Fibroblast of peridontal ligament (primary cell): ENCODE measurements at regions not wholly inside any gene's neighbourhood (a gene's known extent, or its start where the extent isn't known, plus 50 kb on each side); places are given as distances from the start of the nearest gene placed in this dataset.
"Not testable (repeated sequence)": the region's sequence is repeated elsewhere in the genome, so short reads cannot be mapped to it uniquely, and the experiment has no call there.

ENCODE experiments used
- DNase-seq: peaks from one replicate; pipeline ENCODE4 v3.0.0-alpha.2; 2010; ENCODE audit errors: extremely low read depth

- not testable (repeated sequence) for DNase-seq
These were observed 138.5 kb downstream of the OR2B2 start for GRCh38 chr6:27773542-27774263.

GRCh38 chr6:27772261-27773001, 139.8 kb downstream of the OR2B2 start:
- DNase-seq, result peak; percentile 74

- no peak for DNase-seq
These were observed 141.0 kb downstream of the OR2B2 start for GRCh38 chr6:27771235-27771634.

DNA sequence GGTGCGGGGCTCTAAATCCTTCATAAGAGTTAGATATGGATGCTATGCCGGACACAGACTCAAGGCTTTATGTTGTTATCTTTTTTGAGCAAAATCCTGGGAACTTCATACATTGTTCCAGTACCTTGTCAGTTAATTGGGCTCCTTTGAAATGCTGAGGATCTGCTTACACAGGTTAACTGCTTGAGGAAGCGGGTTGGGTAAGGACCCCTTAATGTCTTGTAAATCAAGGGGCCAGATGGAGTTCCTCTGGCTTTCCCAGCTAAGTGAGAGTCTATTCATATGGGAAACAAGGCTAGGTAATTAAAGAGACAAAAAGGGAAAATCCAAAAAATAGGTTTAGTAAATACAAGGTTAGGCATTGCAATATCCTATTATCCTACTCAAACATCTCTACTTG, 141.5 kb downstream of the OR2B2 start:
- no peak for DNase-seq

- no peak for DNase-seq
These were observed 143.6 kb downstream of the OR2B2 start for GRCh38 chr6:27768556-27768955.

DNA sequence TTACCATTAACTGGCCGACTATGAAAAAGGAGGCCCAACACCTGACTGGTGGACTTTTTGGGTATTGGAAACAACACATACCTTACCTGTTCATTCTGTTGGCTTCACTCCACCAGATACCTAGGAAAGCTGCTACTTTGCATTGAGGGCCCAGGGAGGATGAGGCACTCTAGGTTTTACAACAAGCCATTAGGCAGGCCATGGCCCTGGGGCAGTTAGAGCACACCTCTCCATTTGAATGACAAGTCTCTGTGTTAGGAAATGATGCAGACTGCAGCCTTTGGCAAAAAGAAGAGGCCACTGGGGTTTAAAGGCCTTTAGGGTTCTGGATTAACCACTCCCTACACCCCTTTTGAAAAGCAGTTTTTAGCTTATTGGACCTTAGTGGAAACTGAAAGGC, 144.3 kb downstream of the OR2B2 start:
- DNase-seq, result no peak

- no peak for DNase-seq
These were observed 145.8 kb downstream of the OR2B2 start for GRCh38 chr6:27766405-27766804.

DNA sequence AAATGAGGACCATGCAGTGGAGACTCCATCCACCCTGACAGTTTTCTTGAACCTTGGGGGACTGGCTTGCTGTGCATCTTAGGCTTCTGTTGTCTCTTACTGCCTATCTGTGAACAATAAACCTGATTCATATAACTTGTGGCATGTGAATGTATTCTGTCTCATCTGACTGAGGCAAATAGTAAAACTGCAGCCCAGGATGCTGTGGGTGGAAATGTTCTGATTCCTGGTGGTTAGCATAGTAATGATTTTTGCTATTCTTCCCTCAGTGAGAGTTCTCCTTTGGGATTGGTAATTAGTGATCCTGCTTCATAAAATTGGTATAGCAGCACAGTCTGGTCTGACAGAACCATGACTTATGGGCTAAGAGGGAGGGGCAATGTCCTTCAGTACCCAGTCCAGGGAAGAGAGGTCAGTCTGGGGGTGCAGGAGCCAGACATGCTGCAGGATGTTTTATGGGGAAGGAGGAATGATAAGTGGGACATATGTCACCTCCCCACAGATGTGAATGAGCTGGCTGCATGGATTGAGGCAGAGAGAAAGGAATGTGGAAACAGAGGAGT, 147.1 kb downstream of the OR2B2 start:
- DNase-seq, result no peak

- DNase-seq, result no peak
These were observed 150.8 kb downstream of the OR2B2 start for GRCh38 chr6:27761391-27761790.

GRCh38 chr6:27760464-27760863, 151.7 kb downstream of the OR2B2 start:
- DNase-seq, result no peak

- no peak for DNase-seq
These were observed 152.3 kb downstream of the OR2B2 start for GRCh38 chr6:27759930-27760329.

- DNase-seq, result no peak
These were observed 153.7 kb downstream of the OR2B2 start for GRCh38 chr6:27758491-27758890.

DNA sequence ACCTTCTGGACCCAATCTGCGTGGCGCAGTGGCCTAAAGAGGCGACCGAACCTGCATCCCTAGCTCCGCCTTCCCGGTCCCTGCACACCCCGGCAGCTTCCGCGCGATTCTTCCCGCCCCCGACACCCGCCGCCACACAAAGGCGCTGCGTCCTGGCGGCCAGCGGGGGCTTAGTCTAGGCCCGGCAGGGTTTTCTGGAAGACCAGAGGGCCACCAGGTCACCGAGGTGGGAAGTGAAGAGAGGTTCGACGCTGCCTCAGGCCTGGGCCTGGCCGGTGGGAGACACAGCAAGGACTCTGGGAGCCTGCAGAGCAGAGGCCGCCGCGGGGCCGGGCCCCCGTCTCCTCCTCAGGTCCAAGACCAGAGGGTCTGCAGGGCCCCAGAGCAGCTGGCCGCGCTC, 154.9 kb downstream of the OR2B2 start:
- DNase-seq, result no peak

DNA sequence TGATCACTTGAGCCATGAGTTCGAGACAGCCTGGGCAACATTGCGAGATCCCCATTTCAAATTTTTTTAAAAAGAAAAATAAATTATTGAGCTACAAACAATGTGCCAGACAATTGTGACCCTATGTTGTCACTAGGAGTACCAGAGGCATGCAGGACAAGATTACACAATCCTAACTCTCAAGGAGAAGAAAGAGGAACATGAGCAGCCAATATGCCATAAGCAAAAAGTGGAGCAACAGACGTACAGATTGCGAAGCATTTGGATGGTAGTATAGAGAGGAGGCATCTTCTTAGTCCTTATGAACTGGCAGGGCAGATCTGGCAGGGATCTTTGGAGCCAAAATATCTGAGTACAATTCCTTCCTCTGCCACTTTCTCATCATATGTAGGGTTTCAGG, 156.4 kb downstream of the OR2B2 start:
- no peak for DNase-seq

DNA sequence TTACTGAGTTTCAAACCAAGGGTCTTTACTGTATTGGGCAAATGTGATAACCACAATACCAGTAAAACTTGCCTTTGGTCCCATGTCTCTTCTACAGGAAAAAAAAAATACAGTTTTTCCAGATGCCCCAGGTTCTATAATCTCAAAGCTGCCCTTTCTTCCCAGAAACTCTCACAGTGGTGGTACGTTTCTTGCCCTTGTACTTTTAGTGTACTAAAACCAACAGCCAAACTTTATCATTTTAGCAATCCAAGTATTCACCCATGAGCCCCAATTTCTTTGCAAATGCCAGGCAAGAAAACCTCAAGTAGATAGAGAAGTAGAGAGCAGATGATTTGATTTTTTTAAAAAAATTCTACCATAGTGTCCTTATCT, 157.8 kb downstream of the OR2B2 start:
- DNase-seq, result no peak

DNA sequence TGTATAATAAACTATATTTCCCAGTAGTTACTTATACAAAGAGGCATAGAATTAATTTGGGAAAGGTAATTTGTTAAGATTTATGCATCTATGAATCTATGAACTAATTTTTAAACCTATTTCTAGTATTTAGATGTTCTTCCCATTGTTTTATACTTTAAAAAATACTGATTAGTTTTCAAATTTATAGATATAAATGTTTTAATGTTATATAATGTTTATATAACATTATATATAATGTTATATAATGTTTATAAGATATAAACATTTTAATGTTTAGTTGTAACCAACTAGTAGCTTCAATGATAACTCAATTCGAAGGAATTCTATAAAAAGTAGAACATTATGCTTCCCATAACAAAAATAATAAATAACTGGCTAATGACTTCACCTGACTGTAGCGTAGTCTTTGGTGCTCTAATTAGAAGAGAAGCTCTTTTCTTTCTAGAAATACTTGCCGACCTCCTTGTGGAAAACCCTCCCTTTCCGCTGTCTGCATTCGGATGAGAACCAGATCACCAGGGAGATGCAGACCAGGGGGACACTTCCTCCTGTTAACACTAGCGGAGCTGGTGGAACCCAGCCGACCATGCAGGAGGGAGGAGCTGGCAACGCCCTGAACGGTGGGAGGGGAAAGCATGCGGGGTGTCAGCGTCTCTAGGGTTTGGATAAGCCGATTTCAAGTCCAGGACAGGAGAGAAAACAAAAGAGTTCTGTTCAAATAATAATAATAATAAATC, 158.4 kb downstream of the OR2B2 start:
- peak; percentile 50 for DNase-seq

GRCh38 chr6:27752038-27752885, 159.9 kb downstream of the OR2B2 start:
- DNase-seq, result peak; percentile 89

GRCh38 chr6:27748661-27749060, 163.5 kb downstream of the OR2B2 start:
- DNase-seq, result no peak

- no peak for DNase-seq
These were observed 164.6 kb downstream of the OR2B2 start for GRCh38 chr6:27747637-27748036.

GRCh38 chr6:27746860-27747259, 165.3 kb downstream of the OR2B2 start:
- DNase-seq, result not testable (repeated sequence)

DNA sequence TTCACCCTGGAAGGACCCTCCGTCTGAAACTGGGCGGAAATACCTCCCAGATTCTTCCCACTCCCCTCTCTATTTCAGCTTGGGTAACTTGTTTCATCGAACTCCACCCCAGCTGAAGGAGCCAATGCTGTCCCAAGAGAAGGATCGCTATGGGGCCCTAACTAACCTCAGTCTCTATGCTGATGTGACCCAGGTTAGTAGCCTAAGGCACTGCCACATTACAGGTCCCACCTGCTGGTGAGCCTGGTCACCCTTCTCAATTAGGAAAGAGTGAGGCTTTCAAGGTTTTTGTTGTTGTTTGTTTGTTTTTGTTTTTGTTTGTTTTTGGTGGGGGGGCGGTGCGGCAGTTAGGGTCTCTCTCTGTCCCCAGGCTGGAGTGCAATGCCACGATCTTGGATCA, 168.4 kb downstream of the OR2B2 start:
- DNase-seq, result no peak
